HG03135 (cell line): ENCODE measurements at regions not wholly inside any gene's neighbourhood (a gene's known extent, or its start where the extent isn't known, plus 50 kb on each side); places are given as distances from the start of the nearest gene placed in this dataset.
"Not testable (repeated sequence)": the region's sequence is repeated elsewhere in the genome, so short reads cannot be mapped to it uniquely, and the experiment has no call there.

Source experiments
- ATAC-seq: cut with Tn5 transposase; IDR thresholded peaks from one replicate; pipeline ENCODE4 v1.9.1; 2021; ENCODE audit warnings: mild to moderate bottlenecking, moderate library complexity; ENCODE audit not compliant: unreplicated experiment

GRCh38 chr1:104135036-104135435 lies 385.3 kb downstream of the AMY1C start:
- ATAC-seq = not testable (repeated sequence)

- ATAC-seq = no peak
Observed at GRCh38 chr1:104136621-104137020, 386.9 kb downstream of the AMY1C start.

GRCh38 chr1:104156738-104157137 lies 407.0 kb downstream of the AMY1C start:
- no peak for ATAC-seq

GRCh38 chr1:104163912-104164476 lies 414.3 kb downstream of the AMY1C start:
- ATAC-seq = no peak

- ATAC-seq = no peak
Observed at GRCh38 chr1:104172243-104172681, 422.6 kb downstream of the AMY1C start.

- no peak for ATAC-seq
Observed at GRCh38 chr1:104182251-104182650, 432.6 kb downstream of the AMY1C start.

GRCh38 chr1:104189207-104189606 lies 439.5 kb downstream of the AMY1C start:
- no peak for ATAC-seq

GRCh38 chr1:104190821-104191220 lies 441.1 kb downstream of the AMY1C start:
- ATAC-seq = no peak

- no peak for ATAC-seq
Observed at GRCh38 chr1:104195395-104195794, 445.7 kb downstream of the AMY1C start.

- no peak for ATAC-seq
Observed at GRCh38 chr1:104196136-104196535, 446.4 kb downstream of the AMY1C start.

- ATAC-seq = no peak
Observed at GRCh38 chr1:104197516-104197915, 447.8 kb downstream of the AMY1C start.

- no peak for ATAC-seq
Observed at GRCh38 chr1:104212239-104212638, 462.5 kb downstream of the AMY1C start.

GRCh38 chr1:104217395-104217986 lies 467.8 kb downstream of the AMY1C start:
- not testable (repeated sequence) for ATAC-seq

- no peak for ATAC-seq
Observed at GRCh38 chr1:104229860-104230259, 480.2 kb downstream of the AMY1C start.

GRCh38 chr1:104231676-104232075 lies 482.0 kb downstream of the AMY1C start:
- ATAC-seq = no peak

GRCh38 chr1:104235141-104235540 lies 485.4 kb downstream of the AMY1C start:
- no peak for ATAC-seq

GRCh38 chr1:104238991-104239390 lies 489.3 kb downstream of the AMY1C start:
- no peak for ATAC-seq

GRCh38 chr1:104248385-104248784 lies 498.7 kb downstream of the AMY1C start:
- ATAC-seq = no peak

GRCh38 chr1:104259481-104259880 lies 509.8 kb downstream of the AMY1C start:
- no peak for ATAC-seq

- not testable (repeated sequence) for ATAC-seq
Observed at GRCh38 chr1:104263110-104263509, 513.4 kb downstream of the AMY1C start.

- ATAC-seq = no peak
Observed at GRCh38 chr1:104264521-104264920, 514.8 kb downstream of the AMY1C start.

GRCh38 chr1:104265163-104265562 lies 515.5 kb downstream of the AMY1C start:
- ATAC-seq = no peak

GRCh38 chr1:104266612-104267011 lies 516.9 kb downstream of the AMY1C start:
- peak; percentile 57 for ATAC-seq
